ENCODE measurements at regions not wholly inside any gene's neighbourhood (a gene's known extent, or its start where the extent isn't known, plus 50 kb on each side); places are given as distances from the start of the nearest gene placed in this dataset.
"Not testable (repeated sequence)": the region's sequence is repeated elsewhere in the genome, so short reads cannot be mapped to it uniquely, and the experiment has no call there.

DNA sequence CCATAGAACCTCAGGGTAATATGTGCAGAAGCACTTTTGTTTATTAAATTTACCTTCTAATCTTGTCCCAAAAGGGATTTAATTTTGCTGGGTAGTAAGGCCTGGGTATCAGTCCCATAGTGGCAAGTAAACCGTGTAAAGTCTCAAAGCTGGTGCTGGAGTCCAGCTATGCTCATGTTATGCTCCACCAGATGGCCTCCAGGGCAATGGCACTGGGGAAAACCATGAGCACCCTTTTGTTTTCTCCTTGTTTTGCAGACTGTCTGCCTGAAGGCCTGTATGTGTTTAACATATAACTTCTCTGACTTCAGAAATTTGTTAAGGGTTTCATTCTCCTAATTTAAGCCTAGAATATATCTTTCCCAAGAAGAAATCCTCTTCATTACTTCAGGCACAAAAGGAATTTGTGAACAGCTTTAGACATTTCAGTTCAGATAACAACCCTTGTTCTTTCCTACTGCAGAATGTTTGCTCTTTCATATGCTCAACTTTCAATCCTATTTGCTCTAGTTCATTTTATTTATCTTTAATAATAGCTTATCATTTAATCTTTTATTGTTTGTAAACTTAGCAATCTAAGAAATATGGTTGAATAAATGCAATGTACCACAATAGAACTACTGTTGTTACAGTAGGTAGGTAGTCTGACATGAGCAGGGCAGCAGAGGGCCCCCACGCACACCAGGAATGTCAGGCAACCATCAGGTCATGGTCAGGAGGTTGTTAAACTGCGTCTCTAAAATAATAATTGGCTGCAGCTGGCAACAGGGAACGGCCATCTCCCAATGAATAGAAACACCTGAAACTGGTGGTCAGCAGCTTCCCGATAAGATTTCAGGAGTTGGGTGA lies 162.8 kb downstream of the TENT5A start:
- no peak for FAIRE-seq
- DNase-seq (ENCODE audit: insufficient read length): no peak
- TF ChIP-seq POLR2A (IDR thresholded peaks at IDR 0.05; ENCODE audit: low read depth, low read length): no peak
- TF ChIP-seq POLR2AphosphoS5 (IDR thresholded peaks at IDR 0.05; ENCODE audit: low read depth, low read length): no peak
- TF ChIP-seq TAF1 (IDR thresholded peaks at IDR 0.05; ENCODE audit: borderline replicate concordance, low read depth, low read length): no peak

DNA sequence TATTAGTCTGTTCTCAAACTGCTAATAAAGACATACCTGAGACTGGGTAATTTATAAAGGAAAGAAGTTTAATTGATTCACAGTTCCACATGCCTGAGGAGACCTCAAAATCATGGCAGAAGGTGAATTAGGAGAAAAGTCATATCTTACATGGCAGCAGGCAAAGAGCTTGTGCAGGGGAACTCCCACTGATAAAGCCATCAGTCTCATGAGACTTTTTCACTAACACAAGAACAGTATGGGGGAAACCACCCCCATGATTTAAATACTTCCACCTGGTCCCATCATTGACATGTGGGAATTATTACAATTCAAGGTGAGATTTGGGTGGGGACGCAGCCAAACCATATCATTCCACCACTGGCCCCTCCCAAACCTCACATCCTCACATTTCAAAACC lies 166.8 kb downstream of the TENT5A start:
- not testable (repeated sequence) for DNase-seq (ENCODE audit: insufficient read length); FAIRE-seq

DNA sequence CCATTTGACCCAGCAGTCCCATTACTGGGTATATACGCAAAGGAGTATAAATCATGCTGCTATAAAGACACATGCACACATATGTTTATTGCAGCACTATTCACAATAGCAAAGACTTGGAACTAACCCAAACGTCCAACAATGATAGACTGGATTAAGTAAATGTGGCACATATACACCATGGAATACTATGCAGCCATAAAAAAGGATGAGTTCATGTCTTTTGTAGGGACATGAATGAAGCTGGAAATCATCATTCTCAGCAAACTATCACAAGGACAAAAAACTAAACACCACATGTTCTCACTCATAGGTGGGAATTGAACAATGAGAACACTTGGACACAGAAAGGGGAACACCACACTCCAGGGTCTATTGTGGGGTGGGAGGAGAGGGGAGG lies 168.3 kb downstream of the TENT5A start:
- FAIRE-seq; DNase-seq (ENCODE audit: insufficient read length): not testable (repeated sequence)

DNA sequence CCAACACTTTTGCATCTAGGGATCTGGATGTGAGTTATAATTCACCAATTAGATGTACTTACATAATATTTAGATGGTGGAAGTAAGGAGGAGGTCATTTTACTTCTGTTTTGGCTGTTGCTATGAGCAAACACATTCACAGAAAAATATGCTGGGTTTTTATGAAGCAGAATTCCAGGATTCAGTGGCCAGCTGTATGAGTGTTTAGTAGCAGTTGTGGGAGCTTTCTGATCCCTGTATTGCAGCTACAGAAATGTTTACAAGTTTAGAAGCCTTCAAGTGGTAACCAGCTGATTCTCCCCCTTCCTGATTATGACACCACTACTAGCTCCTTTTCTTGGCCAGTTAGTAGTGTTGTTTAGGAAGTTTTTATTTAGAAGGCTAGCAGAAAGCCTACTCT lies 177.0 kb downstream of the TENT5A start:
- FAIRE-seq (no peak), DNase-seq (ENCODE audit: insufficient read length) (no peak)
- TF ChIP-seq POLR2A (IDR thresholded peaks at IDR 0.05; ENCODE audit: low read depth, low read length): no peak
- no peak for TF ChIP-seq POLR2AphosphoS5 (IDR thresholded peaks at IDR 0.05; ENCODE audit: low read depth, low read length)
- TF ChIP-seq TAF1 (IDR thresholded peaks at IDR 0.05; ENCODE audit: borderline replicate concordance, low read depth, low read length): no peak

DNA sequence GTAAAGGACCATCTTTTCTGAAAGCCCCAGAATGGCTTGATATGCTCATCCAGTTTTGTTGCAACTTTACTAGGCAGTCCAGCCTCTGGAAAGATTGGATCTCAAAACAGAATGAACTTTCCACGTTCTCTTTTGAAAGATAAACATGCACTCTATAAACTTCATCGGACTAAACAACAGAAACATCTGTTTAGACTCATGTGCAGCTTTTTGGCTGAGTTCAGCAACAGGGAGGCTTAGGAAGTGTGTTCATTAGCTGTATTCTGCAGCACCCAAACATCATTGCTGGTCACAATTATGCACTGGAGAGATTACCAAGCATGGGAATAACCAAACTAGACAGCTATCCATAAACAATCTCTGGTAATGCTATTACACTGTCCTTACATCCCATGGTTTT lies 180.5 kb downstream of the TENT5A start:
- no peak for TF ChIP-seq TAF1 (IDR thresholded peaks at IDR 0.05; ENCODE audit: borderline replicate concordance, low read depth, low read length)
- TF ChIP-seq POLR2AphosphoS5 (IDR thresholded peaks at IDR 0.05; ENCODE audit: low read depth, low read length): no peak
- TF ChIP-seq POLR2A (IDR thresholded peaks at IDR 0.05; ENCODE audit: low read depth, low read length): no peak
- no peak for DNase-seq (ENCODE audit: insufficient read length)
- FAIRE-seq: no peak

DNA sequence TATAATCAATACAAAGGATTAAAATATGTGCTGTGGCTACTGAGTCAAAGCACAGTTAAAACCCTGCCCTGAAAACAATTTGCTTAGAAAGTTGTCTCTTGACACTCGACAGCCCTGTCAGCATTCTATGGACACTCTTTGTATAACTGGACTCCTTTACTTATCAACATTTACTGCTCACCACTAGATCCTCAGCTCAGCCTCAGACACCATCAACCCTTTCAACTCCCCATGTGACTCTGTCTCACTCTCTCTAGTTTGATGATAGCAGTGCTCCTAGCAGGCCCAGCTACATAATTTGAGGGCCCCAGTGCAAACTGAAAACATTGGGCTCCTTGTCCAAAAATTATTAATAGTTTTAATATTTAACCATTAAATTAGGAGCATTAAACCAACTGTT lies 181.8 kb downstream of the TENT5A start:
- TF ChIP-seq POLR2A (IDR thresholded peaks at IDR 0.05; ENCODE audit: low read depth, low read length): no peak
- no peak for TF ChIP-seq POLR2AphosphoS5 (IDR thresholded peaks at IDR 0.05; ENCODE audit: low read depth, low read length)
- TF ChIP-seq TAF1 (IDR thresholded peaks at IDR 0.05; ENCODE audit: borderline replicate concordance, low read depth, low read length): no peak

DNA sequence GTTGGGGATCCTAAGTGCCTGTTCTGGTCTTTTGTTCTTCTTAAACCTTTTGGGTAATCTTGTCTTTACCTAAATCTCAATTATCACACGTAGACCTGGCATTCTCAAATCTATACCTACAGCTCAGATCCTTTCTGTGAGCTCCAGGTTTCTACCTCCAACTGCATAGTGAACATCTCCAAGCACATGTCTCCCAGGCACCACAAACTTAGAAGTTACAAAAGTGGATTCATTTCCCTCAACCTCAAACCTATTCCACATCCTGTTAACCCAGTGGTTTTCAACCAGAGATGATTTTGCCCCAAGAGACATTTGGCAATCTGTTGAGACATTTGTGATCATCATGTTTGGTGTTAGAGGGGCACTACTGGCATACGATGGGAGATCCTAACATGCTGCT lies 183.5 kb downstream of the TENT5A start:
- DNase-seq (ENCODE audit: insufficient read length) (no peak), FAIRE-seq (no peak)
- no peak for TF ChIP-seq POLR2A (IDR thresholded peaks at IDR 0.05; ENCODE audit: low read depth, low read length)
- TF ChIP-seq POLR2AphosphoS5 (IDR thresholded peaks at IDR 0.05; ENCODE audit: low read depth, low read length): no peak
- no peak for TF ChIP-seq TAF1 (IDR thresholded peaks at IDR 0.05; ENCODE audit: borderline replicate concordance, low read depth, low read length)

More for the DNA sequence above, 181.8 kb downstream of the TENT5A start:
- FAIRE-seq: no peak
- no peak for DNase-seq (ENCODE audit: insufficient read length)

DNA sequence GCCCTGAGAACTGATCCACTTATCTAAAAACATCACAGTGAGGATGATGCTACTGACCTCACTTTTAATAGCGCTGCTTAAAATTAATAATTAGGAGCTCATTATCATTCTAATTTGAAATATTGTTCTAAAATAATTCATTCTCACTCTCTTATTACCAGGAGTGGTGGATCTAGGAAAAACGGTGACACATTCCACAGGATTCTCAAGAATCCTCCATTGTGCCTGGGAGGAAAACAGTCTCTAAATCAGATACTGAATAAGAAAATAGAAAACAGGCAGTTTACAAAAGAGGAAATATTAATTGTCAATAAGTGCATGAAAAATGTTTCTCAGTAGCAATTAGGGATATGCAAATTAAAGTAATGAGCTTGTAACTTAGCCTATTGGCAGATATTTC lies 187.4 kb downstream of the TENT5A start:
- TF ChIP-seq POLR2AphosphoS5 (IDR thresholded peaks at IDR 0.05; ENCODE audit: low read depth, low read length): no peak
- no peak for TF ChIP-seq TAF1 (IDR thresholded peaks at IDR 0.05; ENCODE audit: borderline replicate concordance, low read depth, low read length)
- no peak for TF ChIP-seq POLR2A (IDR thresholded peaks at IDR 0.05; ENCODE audit: low read depth, low read length)
- FAIRE-seq (no peak), DNase-seq (ENCODE audit: insufficient read length) (no peak)

DNA sequence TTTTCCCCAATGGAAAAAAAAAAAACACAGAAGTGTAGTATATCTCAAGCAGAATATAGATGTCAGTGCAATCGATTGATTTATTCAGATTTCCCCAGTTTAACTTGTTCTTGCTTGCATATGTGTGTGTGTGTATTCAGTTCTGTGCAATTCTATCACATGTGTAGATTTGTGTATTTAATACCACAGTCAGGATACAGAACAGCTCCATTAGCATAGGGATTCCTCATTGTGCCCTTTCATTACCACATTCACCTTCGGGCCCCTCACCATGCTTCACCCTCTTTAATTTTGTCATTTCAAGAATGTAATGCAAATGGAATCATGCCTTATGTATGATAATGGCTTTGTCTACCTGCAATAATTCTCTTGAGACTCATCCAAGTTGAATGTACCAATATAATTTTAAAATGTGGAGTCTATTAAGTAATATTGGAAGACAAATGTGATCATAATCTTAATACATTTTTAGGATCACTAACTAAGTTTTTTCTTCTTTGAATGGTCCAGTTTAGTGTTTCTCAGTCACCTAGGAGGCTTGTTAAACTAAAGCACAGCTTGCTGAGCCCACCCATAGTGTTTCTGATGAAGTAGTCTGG lies 187.9 kb downstream of the TENT5A start:
- no peak for FAIRE-seq
- TF ChIP-seq POLR2AphosphoS5 (IDR thresholded peaks at IDR 0.05; ENCODE audit: low read depth, low read length) (no peak), TAF1 (IDR thresholded peaks at IDR 0.05; ENCODE audit: borderline replicate concordance, low read depth, low read length) (no peak), POLR2A (IDR thresholded peaks at IDR 0.05; ENCODE audit: low read depth, low read length) (no peak)
- DNase-seq (ENCODE audit: insufficient read length): no peak

DNA sequence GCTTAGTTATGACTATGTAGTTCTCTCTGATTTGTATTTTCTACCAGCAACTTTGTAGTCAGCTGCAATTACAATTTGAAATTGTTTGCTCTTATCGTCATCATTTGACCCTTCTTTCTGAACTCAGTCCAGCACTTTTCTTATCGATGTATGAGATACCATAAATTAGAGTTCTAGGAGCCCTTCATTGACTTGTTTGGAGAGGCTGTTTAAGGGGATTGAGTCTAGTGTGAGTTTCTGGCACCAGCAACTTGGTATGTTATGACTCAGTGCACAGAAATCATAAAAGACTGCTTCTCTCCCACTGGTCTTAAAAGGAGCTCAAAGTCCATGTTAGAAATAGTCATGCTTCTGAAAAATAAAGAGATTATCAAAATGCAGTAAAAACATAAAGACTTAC lies 190.3 kb downstream of the TENT5A start:
- TF ChIP-seq POLR2A (IDR thresholded peaks at IDR 0.05; ENCODE audit: low read depth, low read length): no peak
- TF ChIP-seq POLR2AphosphoS5 (IDR thresholded peaks at IDR 0.05; ENCODE audit: low read depth, low read length): no peak
- TF ChIP-seq TAF1 (IDR thresholded peaks at IDR 0.05; ENCODE audit: borderline replicate concordance, low read depth, low read length): no peak

DNA sequence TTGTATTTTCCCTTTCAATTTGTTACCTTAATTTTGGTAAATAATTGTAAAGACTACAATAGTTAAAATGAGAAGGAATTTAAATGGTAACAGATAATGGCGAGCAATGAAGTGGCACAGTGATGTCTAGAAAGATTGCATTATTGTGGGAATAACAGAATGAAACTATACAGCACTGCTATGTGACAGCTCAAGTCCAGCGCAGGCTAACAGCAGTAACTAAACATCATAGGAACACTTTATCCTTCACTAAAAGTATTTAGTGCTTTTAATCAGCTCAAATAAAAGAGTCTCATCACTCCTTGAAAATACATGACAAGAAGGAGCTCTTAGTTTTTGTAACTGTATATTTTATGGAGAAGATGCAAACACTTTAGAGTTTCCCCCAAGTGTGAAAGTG lies 190.8 kb downstream of the TENT5A start:
- DNase-seq (ENCODE audit: insufficient read length) (no peak), FAIRE-seq (no peak)
- TF ChIP-seq POLR2AphosphoS5 (IDR thresholded peaks at IDR 0.05; ENCODE audit: low read depth, low read length) (no peak), POLR2A (IDR thresholded peaks at IDR 0.05; ENCODE audit: low read depth, low read length) (no peak), TAF1 (IDR thresholded peaks at IDR 0.05; ENCODE audit: borderline replicate concordance, low read depth, low read length) (no peak)

More for the DNA sequence above, 190.3 kb downstream of the TENT5A start:
- DNase-seq (ENCODE audit: insufficient read length) (no peak), FAIRE-seq (no peak)

DNA sequence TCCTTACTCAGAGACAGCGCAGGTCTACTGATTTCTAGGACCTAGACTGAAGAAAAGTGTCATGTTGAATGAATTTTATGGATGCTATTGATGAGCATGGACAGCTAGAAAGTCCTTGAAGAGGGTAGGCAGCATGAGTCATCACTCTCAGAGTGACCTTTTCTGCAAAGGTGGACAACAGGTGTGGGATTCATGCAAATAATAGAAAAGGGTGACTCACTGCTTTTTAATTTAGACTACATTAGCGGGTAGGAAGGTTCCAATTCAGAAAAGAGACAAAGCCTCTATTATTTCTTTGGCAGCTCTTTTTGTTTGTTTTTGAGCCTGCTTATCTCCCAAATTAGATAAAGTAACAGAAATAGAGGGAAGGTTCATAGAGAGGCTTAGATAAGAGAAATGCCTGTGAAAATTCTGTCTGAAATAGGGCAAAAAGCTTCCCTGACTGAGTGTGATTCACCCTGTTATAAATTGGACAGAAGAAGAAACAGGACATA lies 191.4 kb downstream of the TENT5A start:
- FAIRE-seq (no peak), DNase-seq (ENCODE audit: insufficient read length) (no peak)
- TF ChIP-seq POLR2A (IDR thresholded peaks at IDR 0.05; ENCODE audit: low read depth, low read length) (no peak), POLR2AphosphoS5 (IDR thresholded peaks at IDR 0.05; ENCODE audit: low read depth, low read length) (no peak), TAF1 (IDR thresholded peaks at IDR 0.05; ENCODE audit: borderline replicate concordance, low read depth, low read length) (no peak)
